H1 (cell line): ENCODE measurements at regions not wholly inside any gene's neighbourhood (a gene's known extent, or its start where the extent isn't known, plus 50 kb on each side); places are given as distances from the start of the nearest gene placed in this dataset.

Source experiments
- CHD7 ChIP-seq: fragments of 300-600 bp; sonication (generic); IDR thresholded peaks from 2 replicates; pipeline ENCODE4 v1.7.1; 2012; ENCODE audit warnings: low read length, moderate library complexity, mild to moderate bottlenecking, inconsistent platforms; ENCODE audit not compliant: insufficient replicate concordance
- RFX5 ChIP-seq: IDR thresholded peaks from 2 replicates; pipeline ENCODE4 v1.6.1; 2011; ENCODE audit warnings: low read depth, low read length, improper control_type of control experiment, borderline replicate concordance

GRCh38 chr9:19656704-19657103 is 132.1 kb downstream of the SLC24A2 start (continued):
- no peak for TF ChIP-seq CHD7
- TF ChIP-seq RFX5, result no peak
- TF ChIP-seq, all 59 proteins: peak for 0
